ENCODE measurements at regions not wholly inside any gene's neighbourhood (a gene's known extent, or its start where the extent isn't known, plus 50 kb on each side); places are given as distances from the start of the nearest gene placed in this dataset.
"Not testable (repeated sequence)": the region's sequence is repeated elsewhere in the genome, so short reads cannot be mapped to it uniquely, and the experiment has no call there.

DNA sequence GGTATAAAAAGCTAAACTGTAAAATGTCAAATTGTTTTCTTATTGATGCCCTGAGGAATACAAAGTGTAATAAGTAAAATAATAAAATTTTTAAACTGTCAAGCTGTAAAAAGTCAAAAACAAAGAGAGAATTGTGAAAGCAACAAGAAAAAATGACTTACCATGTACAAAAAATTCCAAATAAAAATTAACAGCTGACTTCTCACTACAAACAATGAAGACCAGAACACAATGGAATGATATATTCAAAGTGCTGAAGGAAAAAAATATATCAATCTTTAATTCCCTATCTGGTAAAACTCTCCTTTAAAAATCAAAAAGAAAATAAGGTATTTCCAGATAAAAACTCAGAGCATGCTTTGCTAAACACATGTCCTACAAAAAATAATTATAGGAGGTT, 883.5 kb downstream of the IGSF11 start:
- ATAC-seq, result no peak
- TF ChIP-seq, protein P1, sequence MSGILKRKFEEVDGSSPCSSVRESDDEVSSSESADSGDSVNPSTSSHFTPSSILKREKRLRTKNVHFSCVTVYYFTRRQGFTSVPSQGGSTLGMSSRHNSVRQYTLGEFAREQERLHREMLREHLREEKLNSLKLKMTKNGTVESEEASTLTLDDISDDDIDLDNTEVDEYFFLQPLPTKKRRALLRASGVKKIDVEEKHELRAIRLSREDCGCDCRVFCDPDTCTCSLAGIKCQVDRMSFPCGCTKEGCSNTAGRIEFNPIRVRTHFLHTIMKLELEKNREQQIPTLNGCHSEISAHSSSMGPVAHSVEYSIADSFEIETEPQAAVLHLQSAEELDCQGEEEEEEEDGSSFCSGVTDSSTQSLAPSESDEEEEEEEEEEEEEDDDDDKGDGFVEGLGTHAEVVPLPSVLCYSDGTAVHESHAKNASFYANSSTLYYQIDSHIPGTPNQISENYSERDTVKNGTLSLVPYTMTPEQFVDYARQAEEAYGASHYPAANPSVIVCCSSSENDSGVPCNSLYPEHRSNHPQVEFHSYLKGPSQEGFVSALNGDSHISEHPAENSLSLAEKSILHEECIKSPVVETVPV (CRISPR knock-in tag; IDR thresholded peaks at IDR 0.05), result no peak
- TF ChIP-seq ZFP3 (CRISPR knock-in tag; IDR thresholded peaks at IDR 0.05), result no peak
- TF ChIP-seq ZC3H10 (CRISPR knock-in tag; IDR thresholded peaks at IDR 0.05), result no peak
- TF ChIP-seq, protein P2, sequence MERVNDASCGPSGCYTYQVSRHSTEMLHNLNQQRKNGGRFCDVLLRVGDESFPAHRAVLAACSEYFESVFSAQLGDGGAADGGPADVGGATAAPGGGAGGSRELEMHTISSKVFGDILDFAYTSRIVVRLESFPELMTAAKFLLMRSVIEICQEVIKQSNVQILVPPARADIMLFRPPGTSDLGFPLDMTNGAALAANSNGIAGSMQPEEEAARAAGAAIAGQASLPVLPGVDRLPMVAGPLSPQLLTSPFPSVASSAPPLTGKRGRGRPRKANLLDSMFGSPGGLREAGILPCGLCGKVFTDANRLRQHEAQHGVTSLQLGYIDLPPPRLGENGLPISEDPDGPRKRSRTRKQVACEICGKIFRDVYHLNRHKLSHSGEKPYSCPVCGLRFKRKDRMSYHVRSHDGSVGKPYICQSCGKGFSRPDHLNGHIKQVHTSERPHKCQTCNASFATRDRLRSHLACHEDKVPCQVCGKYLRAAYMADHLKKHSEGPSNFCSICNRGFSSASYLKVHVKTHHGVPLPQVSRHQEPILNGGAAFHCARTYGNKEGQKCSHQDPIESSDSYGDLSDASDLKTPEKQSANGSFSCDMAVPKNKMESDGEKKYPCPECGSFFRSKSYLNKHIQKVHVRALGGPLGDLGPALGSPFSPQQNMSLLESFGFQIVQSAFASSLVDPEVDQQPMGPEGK (CRISPR knock-in tag; IDR thresholded peaks at IDR 0.05; ENCODE audit: borderline replicate concordance), result no peak
- no peak for TF ChIP-seq ARNTL (CRISPR knock-in tag; IDR thresholded peaks at IDR 0.05; ENCODE audit: borderline replicate concordance, low read depth)
- no peak for TF ChIP-seq SNAI2 (CRISPR knock-in tag; IDR thresholded peaks at IDR 0.05)
- TF ChIP-seq ZNF8 (CRISPR knock-in tag; IDR thresholded peaks at IDR 0.05), result no peak; the same call in 1 of the 2 replicates
- no peak for TF ChIP-seq ESRRG (CRISPR knock-in tag; IDR thresholded peaks at IDR 0.05)
- no peak for TF ChIP-seq CSDC2 (CRISPR knock-in tag; IDR thresholded peaks at IDR 0.05)
- no peak for TF ChIP-seq ZNF565 (CRISPR knock-in tag; conservative IDR thresholded peaks at IDR 0.05; ENCODE audit: low read depth)
- TF ChIP-seq, protein P3, sequence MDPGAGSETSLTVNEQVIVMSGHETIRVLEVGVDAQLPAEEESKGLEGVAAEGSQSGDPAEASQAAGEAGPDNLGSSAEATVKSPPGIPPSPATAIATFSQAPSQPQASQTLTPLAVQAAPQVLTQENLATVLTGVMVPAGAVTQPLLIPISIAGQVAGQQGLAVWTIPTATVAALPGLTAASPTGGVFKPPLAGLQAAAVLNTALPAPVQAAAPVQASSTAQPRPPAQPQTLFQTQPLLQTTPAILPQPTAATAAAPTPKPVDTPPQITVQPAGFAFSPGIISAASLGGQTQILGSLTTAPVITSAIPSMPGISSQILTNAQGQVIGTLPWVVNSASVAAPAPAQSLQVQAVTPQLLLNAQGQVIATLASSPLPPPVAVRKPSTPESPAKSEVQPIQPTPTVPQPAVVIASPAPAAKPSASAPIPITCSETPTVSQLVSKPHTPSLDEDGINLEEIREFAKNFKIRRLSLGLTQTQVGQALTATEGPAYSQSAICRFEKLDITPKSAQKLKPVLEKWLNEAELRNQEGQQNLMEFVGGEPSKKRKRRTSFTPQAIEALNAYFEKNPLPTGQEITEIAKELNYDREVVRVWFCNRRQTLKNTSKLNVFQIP (CRISPR knock-in tag; IDR thresholded peaks at IDR 0.05; ENCODE audit: borderline replicate concordance, low read depth), result no peak
- TF ChIP-seq TCF4 (CRISPR knock-in tag; IDR thresholded peaks at IDR 0.05; ENCODE audit: borderline replicate concordance), result no peak
- TF ChIP-seq RARB (CRISPR knock-in tag; IDR thresholded peaks at IDR 0.05), result no peak
- TF ChIP-seq GLIS3 (CRISPR knock-in tag; IDR thresholded peaks at IDR 0.05), result no peak
- no peak for TF ChIP-seq TOX (CRISPR knock-in tag; IDR thresholded peaks at IDR 0.05; ENCODE audit: borderline replicate concordance)
- TF ChIP-seq, protein P4, sequence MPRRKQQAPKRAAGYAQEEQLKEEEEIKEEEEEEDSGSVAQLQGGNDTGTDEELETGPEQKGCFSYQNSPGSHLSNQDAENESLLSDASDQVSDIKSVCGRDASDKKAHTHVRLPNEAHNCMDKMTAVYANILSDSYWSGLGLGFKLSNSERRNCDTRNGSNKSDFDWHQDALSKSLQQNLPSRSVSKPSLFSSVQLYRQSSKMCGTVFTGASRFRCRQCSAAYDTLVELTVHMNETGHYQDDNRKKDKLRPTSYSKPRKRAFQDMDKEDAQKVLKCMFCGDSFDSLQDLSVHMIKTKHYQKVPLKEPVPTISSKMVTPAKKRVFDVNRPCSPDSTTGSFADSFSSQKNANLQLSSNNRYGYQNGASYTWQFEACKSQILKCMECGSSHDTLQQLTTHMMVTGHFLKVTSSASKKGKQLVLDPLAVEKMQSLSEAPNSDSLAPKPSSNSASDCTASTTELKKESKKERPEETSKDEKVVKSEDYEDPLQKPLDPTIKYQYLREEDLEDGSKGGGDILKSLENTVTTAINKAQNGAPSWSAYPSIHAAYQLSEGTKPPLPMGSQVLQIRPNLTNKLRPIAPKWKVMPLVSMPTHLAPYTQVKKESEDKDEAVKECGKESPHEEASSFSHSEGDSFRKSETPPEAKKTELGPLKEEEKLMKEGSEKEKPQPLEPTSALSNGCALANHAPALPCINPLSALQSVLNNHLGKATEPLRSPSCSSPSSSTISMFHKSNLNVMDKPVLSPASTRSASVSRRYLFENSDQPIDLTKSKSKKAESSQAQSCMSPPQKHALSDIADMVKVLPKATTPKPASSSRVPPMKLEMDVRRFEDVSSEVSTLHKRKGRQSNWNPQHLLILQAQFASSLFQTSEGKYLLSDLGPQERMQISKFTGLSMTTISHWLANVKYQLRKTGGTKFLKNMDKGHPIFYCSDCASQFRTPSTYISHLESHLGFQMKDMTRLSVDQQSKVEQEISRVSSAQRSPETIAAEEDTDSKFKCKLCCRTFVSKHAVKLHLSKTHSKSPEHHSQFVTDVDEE (CRISPR knock-in tag; IDR thresholded peaks at IDR 0.05), result no peak
- TF ChIP-seq PPARA (CRISPR knock-in tag; IDR thresholded peaks at IDR 0.05; ENCODE audit: borderline replicate concordance), result no peak

DNA sequence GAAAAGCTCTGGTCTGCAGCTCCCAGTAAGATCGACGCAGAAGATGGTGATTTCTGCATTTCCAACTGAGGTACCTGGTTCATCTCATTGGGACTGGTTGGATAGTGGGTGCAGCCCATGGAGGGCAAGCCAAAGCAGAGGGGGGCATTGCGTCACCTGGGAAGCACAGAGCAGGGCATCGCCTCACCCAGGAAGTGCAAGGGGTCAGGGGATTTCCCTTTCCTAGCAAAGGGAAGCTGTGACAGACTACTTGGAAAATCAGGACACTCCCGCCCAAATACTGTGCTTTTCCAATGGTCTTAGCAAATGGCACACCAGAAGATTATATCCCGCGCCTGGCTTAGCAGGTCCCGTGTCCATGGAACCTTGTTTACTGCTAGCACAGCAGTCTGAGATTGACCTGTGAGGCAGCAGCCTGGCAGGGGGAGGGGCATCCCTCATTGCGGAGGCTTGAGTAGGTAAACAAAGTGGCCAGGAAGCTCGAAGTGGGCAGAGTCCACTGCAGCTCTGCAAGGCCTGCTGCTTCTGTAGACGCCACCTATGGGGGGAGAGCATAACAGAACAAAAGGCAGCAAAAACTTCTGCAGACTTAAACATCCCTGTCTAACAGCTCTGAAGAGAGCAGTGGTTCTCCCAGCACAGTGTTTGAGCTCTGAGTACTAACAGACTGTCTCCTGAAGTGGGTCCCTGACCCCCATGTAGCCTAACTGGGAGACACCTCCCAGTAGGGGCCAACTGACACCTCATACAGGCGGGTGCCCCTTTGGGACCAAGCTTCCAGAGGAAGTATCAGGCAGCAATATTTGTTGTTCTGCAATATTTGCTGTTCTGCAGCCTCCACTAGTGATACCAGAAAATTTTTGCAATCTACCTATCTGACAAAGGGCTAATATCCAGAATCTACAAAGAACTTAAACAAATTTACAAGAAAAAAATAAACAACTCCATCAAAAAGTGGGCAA, 871.7 kb downstream of the IGSF11 start:
- ATAC-seq, result not testable (repeated sequence)

DNA sequence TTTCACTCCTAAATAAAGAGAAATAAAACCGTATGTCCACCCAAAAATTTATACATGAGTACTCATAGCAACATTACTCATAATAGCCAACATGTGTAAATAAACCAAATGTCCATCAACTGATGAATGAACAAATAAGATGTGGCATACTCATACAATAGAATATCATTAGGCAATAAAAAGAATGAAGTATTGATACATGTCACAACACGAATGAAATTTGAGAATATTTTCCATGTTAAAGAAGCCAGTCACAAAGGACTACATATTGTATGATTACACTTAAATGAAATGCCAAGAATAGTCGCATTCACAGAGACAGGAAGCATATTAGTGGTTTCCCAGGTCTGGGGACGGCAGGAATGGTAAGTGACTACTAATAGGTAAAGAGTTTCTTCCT, 869.2 kb downstream of the IGSF11 start:
- TF ChIP-seq BACH2 (CRISPR knock-in tag; IDR thresholded peaks at IDR 0.05; ENCODE audit: borderline replicate concordance), result no peak
- no peak for TF ChIP-seq OSR1 (CRISPR knock-in tag; IDR thresholded peaks at IDR 0.05)
- TF ChIP-seq TOX (CRISPR knock-in tag; IDR thresholded peaks at IDR 0.05; ENCODE audit: borderline replicate concordance), result no peak
- TF ChIP-seq ISL1 (CRISPR knock-in tag; IDR thresholded peaks at IDR 0.05), result no peak
- no peak for TF ChIP-seq ZNF565 (CRISPR knock-in tag; conservative IDR thresholded peaks at IDR 0.05; ENCODE audit: low read depth)
- TF ChIP-seq, protein P1 (CRISPR knock-in tag; IDR thresholded peaks at IDR 0.05), result no peak
- TF ChIP-seq, protein P2 (CRISPR knock-in tag; IDR thresholded peaks at IDR 0.05; ENCODE audit: borderline replicate concordance), result no peak
- TF ChIP-seq ZFP30 (CRISPR knock-in tag; IDR thresholded peaks at IDR 0.05), result no peak
- TF ChIP-seq PPARA (CRISPR knock-in tag; IDR thresholded peaks at IDR 0.05; ENCODE audit: borderline replicate concordance), result no peak
- TF ChIP-seq, protein P5, sequence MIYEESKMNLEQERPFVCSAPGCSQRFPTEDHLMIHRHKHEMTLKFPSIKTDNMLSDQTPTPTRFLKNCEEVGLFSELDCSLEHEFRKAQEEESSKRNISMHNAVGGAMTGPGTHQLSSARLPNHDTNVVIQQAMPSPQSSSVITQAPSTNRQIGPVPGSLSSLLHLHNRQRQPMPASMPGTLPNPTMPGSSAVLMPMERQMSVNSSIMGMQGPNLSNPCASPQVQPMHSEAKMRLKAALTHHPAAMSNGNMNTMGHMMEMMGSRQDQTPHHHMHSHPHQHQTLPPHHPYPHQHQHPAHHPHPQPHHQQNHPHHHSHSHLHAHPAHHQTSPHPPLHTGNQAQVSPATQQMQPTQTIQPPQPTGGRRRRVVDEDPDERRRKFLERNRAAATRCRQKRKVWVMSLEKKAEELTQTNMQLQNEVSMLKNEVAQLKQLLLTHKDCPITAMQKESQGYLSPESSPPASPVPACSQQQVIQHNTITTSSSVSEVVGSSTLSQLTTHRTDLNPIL (CRISPR knock-in tag; IDR thresholded peaks at IDR 0.05; ENCODE audit: low read depth), result no peak
- no peak for TF ChIP-seq SNAI2 (CRISPR knock-in tag; IDR thresholded peaks at IDR 0.05)
- TF ChIP-seq ZC3H10 (CRISPR knock-in tag; IDR thresholded peaks at IDR 0.05), result no peak
- TF ChIP-seq ESRRG (CRISPR knock-in tag; IDR thresholded peaks at IDR 0.05), result no peak
- ATAC-seq, result no peak

Data from SK-N-SH treated with all-trans-retinoic acid at 6 μM for 48 hours (cell line).